ENCODE measurements at regions not wholly inside any gene's neighbourhood (a gene's known extent, or its start where the extent isn't known, plus 50 kb on each side); places are given as distances from the start of the nearest gene placed in this dataset.
"Not testable (repeated sequence)": the region's sequence is repeated elsewhere in the genome, so short reads cannot be mapped to it uniquely, and the experiment has no call there.

- DNase-seq = not testable (repeated sequence)
These were observed 57.0 kb upstream of the NEUROD1 start for GRCh38 chr2:181737302-181737701.

DNA sequence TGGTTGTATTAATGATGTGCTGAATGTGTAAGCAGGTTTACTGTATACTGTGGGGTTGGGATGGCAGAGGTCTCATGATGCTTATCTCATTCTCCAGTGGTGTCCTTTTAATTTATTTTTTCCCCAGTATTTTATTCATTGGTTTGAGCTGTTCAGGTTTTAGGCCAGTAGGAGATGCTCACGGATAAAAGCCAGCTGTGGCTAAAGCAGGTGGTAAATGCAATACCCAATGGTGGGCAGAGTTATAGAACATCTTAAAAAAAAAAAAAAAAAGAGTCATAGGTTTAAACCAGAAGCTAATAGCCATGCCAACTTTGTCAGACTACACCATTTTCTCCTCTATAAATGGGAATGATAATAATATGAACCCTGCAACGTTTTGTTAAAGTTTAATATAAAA lies 57.8 kb upstream of the NEUROD1 start:
- no peak for DNase-seq

DNA sequence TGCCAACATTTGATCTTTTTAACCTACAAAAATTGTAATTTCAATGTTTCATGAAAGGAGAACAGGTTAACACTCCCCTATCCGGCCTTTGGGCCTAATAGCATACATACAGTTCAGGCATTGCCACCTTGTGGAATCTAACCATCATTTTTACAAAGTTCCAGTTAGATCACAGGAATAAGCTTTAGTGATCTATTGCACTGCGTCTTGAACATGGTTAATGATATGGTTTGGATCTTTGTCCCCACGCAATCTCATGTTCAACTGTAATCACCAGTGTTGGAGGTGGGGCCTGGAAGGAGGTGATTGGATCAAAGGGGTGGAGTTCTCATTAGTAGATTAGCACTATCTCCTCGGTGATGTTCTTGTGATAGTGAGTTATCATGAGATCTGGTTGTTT lies 58.2 kb upstream of the NEUROD1 start:
- DNase-seq = no peak

- no peak for DNase-seq
These were observed 61.4 kb upstream of the NEUROD1 start for GRCh38 chr2:181741756-181742155.

DNA sequence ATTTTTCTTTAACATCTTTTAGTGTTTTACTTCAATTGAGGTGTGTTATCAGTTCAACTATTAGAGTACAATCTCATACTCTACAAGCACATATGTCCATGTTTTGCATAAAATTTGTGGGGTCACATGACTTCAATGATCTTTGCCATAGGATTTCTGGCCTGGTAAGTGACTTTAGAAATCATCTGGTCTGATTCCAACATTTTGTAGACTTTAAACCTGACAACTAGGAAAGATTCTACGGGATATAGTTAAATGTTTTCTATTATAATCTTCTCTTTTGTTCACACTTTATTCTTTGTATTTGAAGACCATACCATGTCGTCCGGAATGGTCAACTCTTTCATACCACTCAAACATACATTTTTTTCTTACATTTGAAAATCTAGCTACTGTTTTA lies 62.0 kb upstream of the NEUROD1 start:
- no peak for DNase-seq

- no peak for DNase-seq
These were observed 62.8 kb upstream of the NEUROD1 start for GRCh38 chr2:181742922-181743722.

GRCh38 chr2:181743723-181744031 lies 63.4 kb upstream of the NEUROD1 start:
- DNase-seq = no peak

- DNase-seq = no peak
These were observed 65.7 kb upstream of the NEUROD1 start for GRCh38 chr2:181745796-181746540.

DNA sequence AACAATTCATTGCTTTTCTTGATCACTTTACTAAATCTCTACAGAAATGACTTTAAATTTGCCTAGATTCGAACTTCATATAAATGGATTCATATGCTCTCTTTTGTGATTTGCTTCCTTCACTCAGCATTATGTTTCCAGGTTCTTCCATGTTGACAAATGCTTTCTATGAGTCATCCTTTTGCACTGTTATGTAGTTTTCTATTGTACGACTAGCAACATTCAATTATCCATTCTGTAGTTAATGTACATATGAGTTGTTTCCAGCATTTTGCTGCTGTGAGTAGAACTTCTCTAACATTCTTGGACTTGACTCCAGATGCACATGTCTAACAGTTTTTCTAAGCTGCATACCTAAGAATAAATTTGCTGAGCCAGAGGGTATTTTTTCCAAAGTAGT lies 66.5 kb upstream of the NEUROD1 start:
- no peak for DNase-seq

DNA sequence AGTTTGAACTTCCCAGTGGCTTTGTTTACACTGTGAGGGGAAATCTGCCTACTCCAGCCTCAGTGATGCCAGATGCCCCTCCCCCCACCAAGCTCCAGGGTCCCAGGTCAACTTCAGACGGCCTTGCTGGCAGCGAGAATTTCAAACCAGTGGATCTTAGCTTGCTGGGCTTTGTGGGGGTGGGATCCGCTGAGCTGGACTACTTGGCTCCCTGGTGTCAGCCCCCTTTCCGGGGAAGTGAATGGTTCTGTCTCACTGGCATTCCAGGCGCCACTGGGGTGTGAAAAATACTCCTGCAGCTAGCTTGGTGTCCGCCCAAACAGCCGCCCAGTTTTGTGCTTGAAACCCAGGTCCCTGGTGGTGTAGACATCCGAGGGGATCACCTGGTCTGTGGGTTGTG lies 70.0 kb upstream of the NEUROD1 start:
- no peak for DNase-seq

DNA sequence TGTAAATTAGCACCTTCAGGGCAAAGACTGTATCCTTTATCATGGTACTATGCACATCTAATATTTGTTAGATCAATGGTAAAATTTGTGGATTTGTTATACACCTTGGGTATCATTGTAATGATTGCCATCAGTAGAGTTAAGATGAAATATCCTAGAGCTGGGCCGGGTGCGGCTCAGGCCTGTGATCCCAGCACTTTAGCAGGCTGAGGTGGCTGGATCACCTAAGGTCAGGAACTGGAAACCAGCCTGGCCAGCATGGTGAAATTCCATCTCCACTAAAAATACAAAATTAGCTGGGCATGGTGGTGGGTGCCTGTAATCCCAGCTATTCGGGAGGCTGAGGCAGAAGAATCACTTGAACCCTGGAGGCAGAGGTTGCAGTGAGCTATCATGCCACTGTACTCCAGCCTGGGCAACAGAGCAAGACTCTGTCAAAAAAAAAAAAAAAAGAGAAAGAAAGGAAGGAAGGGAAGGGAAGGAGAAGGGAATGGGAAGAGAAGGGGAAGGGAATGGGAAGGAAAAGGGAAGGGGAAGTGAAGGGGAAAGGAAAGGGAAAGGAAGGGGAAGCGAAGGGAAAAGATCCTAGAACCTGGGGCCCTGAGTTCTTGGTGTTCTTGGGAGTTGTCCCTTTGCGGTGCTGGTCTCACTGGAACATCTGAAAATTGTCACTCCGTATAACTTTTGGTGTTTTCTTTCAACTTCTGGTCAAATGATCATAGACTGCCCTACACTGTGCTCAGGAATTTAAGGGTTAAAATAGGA lies 71.1 kb upstream of the NEUROD1 start:
- DNase-seq = no peak

DNA sequence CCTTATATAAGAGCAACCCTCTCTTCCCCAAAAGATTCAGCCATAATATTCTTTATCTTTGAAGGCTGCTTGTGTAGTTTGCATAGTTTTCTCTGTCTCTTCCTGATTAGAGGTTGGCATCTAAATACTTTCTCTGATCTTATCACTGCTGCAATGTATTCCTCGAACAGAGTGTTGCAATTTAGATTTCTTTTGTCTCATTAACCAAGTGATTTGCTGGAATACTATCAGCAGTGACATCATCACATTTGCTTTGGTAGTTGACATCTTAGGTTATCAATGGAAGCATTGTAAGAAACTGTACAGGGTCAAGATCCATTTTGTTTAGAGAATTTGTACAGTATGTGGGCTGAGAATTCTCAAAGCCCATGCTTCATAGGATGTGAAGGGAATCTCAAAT lies 72.0 kb upstream of the NEUROD1 start:
- DNase-seq = no peak

DNA sequence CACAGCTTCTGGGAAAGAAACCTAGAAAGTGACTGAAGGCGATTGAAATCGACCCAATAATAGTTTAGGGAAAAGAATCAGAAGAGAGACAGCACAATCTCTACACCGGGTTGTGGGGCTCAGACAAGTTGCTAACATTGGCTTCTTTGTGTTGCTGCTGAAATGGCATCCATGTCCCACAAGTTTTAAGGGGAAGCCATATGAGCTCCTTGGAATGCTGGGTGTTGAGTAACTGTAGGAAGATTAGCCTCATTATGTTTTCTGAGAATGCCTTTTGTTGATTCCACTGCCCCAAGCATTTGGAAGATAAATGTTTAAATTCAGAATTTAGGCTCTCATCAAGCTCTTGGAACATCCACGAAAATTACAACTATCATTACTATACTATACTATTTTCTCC lies 73.4 kb upstream of the NEUROD1 start:
- DNase-seq = no peak

GRCh38 chr2:181754105-181754504 lies 73.8 kb upstream of the NEUROD1 start:
- DNase-seq = no peak

DNA sequence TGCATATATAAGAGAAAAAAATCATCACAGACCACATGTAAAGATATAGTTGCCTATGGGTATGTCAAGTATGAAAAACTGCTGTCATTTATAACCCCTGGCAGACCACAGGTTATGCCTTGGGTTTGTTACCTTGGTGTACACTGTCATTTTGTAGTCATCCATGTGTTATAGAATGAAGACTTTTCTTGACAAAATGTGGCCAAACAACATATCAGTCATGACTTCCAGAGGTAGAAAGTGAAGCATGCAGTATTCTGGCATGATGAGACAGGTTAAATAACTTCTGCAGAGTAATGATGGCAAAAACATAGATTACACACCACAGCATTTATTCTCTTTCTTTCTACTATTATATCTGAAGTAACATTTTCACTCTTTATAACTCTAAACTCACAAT lies 74.9 kb upstream of the NEUROD1 start:
- DNase-seq = no peak

DNA sequence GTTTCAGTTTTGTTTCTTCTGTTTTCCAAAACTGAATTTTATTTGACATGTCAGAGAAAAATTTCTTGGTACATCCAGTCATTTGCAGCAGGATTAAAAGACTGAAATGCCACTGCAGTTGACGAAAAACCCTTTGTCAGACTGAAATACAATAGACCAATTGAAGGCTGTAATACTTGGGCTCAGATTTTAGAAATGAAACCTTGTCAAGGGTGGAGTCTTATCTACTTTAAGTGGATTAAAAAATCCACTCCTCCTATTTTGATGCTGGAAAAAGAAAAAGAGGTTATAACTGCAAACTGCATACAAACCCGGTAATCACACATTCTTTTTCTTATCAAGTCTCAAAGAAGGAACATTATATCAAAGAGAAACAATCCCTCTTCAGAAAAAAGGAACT lies 80.2 kb upstream of the NEUROD1 start:
- no peak for DNase-seq

- DNase-seq = no peak
These were observed 80.9 kb upstream of the NEUROD1 start for GRCh38 chr2:181761175-181761574.

DNA sequence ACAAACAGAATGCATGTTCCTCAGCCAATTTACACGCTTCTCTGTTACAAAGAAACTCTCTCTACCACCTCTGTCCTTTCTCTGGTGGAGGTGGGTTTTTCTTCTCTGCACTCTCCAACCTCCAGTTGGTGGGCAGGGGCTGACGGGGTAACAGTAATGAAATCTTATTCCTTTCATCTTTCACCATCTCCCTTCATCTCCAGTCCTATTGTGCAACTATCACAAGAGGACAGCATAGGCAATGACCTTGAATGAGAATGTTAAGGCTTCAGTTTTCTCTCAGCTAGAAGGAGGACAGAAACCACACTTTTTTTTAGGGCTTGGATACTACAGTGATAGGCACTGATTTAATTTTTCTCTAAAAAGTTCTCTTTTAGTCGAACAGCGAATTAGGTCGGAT lies 81.7 kb upstream of the NEUROD1 start:
- DNase-seq = no peak

- no peak for DNase-seq
These were observed 82.5 kb upstream of the NEUROD1 start for GRCh38 chr2:181762848-181763247.

DNA sequence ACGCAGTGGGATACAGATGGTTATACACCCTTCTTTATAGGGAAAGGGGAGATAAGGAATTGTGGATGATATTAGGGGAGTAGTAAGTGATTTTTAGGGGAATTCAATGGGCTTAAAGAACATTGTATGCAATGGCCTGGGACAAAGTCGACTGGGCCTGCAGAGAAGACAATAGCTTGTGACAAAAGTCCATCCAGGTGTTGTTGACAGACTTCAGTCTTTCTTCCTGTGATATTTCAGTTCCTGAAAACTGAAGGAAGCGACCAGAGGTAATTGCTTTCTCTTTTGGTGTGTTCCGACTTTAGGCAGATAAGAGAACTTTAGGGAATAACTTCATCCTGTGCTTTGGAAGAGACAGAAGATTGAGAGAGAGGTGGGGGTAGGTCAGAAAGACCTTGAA lies 83.1 kb upstream of the NEUROD1 start:
- no peak for DNase-seq

- DNase-seq = no peak
These were observed 84.0 kb upstream of the NEUROD1 start for GRCh38 chr2:181764095-181764963.

- DNase-seq = no peak
These were observed 85.8 kb upstream of the NEUROD1 start for GRCh38 chr2:181766129-181766528.

DNA sequence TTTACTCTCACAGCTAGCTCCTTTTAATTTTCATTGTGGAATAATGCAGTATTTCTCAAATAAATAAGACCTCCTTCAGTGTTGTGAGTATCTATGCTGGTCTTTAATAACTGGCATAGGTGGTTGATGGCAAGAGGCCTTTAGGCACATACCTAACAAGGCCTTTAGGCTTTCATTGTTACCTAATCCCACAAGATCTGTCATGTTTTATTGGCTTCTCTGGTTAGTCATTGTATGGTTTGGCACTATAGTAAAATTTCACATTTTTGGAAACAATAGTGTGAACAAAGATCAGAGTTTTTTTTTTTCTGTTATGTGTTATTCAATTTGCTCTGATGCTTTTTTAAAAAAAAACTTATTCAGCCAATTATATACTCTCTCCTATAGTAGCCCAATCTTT lies 89.8 kb upstream of the NEUROD1 start:
- DNase-seq = no peak
